ENCODE measurements at regions not wholly inside any gene's neighbourhood (a gene's known extent, or its start where the extent isn't known, plus 50 kb on each side); places are given as distances from the start of the nearest gene placed in this dataset.

GRCh38 chrX:143800150-143800549, 79.6 kb upstream of the SPANXN2 start:
- DNase-seq: no peak

GRCh38 chrX:143788265-143788664, 67.7 kb upstream of the SPANXN2 start:
- peak; percentile 8 for DNase-seq

GRCh38 chrX:143787341-143787740, 66.8 kb upstream of the SPANXN2 start:
- no peak for DNase-seq

GRCh38 chrX:143781103-143781502, 60.6 kb upstream of the SPANXN2 start:
- DNase-seq: no peak

All from DMS153 (cell line).